H1 (cell line): ENCODE measurements at regions not wholly inside any gene's neighbourhood (a gene's known extent, or its start where the extent isn't known, plus 50 kb on each side); places are given as distances from the start of the nearest gene placed in this dataset.

ENCODE experiments used
- CBX5 ChIP-seq: fragments of 300-800, 300-1000 bp; sonication (generic); IDR thresholded peaks from 2 replicates; pipeline ENCODE4 v1.7.1; 2016; ENCODE audit warnings: antibody characterized with exemption, low read length, low read depth
- CHD2 ChIP-seq: IDR thresholded peaks from 2 replicates; pipeline ENCODE4 v1.6.1; 2012; ENCODE audit warnings: low read length, improper control_type of control experiment
- EP300 ChIP-seq, 2 experiments: IDR thresholded peaks; 1 replicate in 1 of 2; 2 replicates in 1 of 2; pipeline ENCODE4 v1.6.1; 2011 to 2012; ENCODE audit warnings: low read depth in 2 of 2, low read length in 2 of 2, mild to moderate bottlenecking in 2 of 2, borderline replicate concordance in 1 of 2, inconsistent platforms in 1 of 2, moderate library complexity in 1 of 2
- EZH2 ChIP-seq: fragments of 200-600 bp; sonication (generic); IDR thresholded peaks from 2 replicates; pipeline ENCODE4 v1.7.1; 2012; ENCODE audit warnings: low read depth, mild to moderate bottlenecking, moderate library complexity, low read length, inconsistent platforms; ENCODE audit not compliant: severe bottlenecking
- HDAC2 ChIP-seq, 2 experiments: fragments of 300-600 bp in 1 of 2; sonication (generic) in 1 of 2; IDR thresholded peaks; 2 replicates each; pipeline ENCODE4 v1.6.1; 2011 to 2012; ENCODE audit warnings: low read depth in 2 of 2, low read length in 2 of 2, mild to moderate bottlenecking in 2 of 2, moderate library complexity in 2 of 2, borderline replicate concordance in 1 of 2, inconsistent platforms in 1 of 2
- JUND ChIP-seq: IDR thresholded peaks from 2 replicates; pipeline ENCODE4 v1.6.1; 2011; ENCODE audit warnings: mild to moderate bottlenecking, improper control_type of control experiment, low read length
- KDM1A ChIP-seq: fragments of 200-600, 300-600 bp; sonication (generic); IDR thresholded peaks from 2 replicates; pipeline ENCODE4 v1.7.1; 2016; ENCODE audit warnings: mild to moderate bottlenecking, low read length, borderline replicate concordance
- POLR2A ChIP-seq, 2 experiments: IDR thresholded peaks; 1 replicate in 1 of 2; 2 replicates in 1 of 2; pipeline ENCODE4 v1.6.1; 2011; ENCODE audit warnings: low read depth in 2 of 2, low read length in 2 of 2, mild to moderate bottlenecking in 2 of 2; ENCODE audit errors: control extremely low read depth in 1 of 2
- RAD21 ChIP-seq, 2 experiments: IDR thresholded peaks in 1 of 2; conservative IDR thresholded peaks in 1 of 2; 2 replicates each; pipeline ENCODE4 v1.6.1; 2011; ENCODE audit warnings: low read depth in 2 of 2, low read length in 2 of 2, improper control_type of control experiment in 1 of 2, inconsistent platforms in 1 of 2, mild to moderate bottlenecking in 1 of 2, moderate library complexity in 1 of 2
- SAP30 ChIP-seq: fragments of 300-600 bp; sonication (generic); IDR thresholded peaks from 2 replicates; pipeline ENCODE4 v1.7.1; 2012; ENCODE audit warnings: low read length, moderate library complexity, mild to moderate bottlenecking, inconsistent platforms; ENCODE audit not compliant: insufficient read depth, insufficient replicate concordance
- YY1 ChIP-seq: IDR thresholded peaks from 2 replicates; pipeline ENCODE4 v1.6.1; 2011; ENCODE audit warnings: low read depth, mild to moderate bottlenecking, low read length
- TF ChIP-seq, protein P1 (sequence below): IDR thresholded peaks from 2 replicates; pipeline ENCODE4 v1.6.1; 2012; ENCODE audit warnings: inconsistent platforms
- TF ChIP-seq, protein P2 (sequence below), 3 experiments: IDR thresholded peaks; 1 replicate in 2 of 3; 2 replicates in 1 of 3; pipeline versions ENCODE4 v1.5.1 to v1.6.1; 2011; ENCODE audit warnings: low read length in 3 of 3, mild to moderate bottlenecking in 3 of 3, inconsistent platforms in 2 of 3, low read depth in 1 of 3, moderate library complexity in 1 of 3; ENCODE audit not compliant: insufficient read depth in 1 of 3; ENCODE audit errors: control extremely low read depth in 1 of 3

DNA sequence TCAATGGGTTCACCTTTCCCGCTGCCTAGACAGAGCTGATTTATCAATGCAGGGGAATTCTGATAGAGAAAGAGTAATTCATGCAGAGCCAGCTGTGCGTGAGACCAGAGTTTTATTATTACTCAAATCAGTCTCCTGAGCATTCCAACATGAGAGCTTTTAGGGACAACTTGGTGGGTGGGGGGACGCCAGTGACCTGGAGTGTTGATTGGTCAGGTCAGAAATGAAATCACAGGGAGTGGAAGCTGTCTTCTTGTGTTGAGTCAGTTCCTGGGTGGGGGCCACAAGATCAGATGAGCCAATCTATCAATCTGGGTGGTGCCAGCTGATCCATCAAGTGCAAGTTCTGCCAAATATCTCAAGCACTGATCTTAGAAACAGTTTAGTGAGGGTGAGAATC lies 99.0 kb upstream of the CAV2 start:
- TF ChIP-seq RAD21 (IDR thresholded peaks at IDR 0.05 in 1 of 2, conservative IDR thresholded peaks at IDR 0.05 in 1 of 2; ENCODE audit: low read depth in 2 of 2, low read length in 2 of 2) (no peak), HDAC2 (IDR thresholded peaks at IDR 0.05; ENCODE audit: borderline replicate concordance in 1 of 2, low read depth in 2 of 2, low read length in 2 of 2) (no peak), EZH2 (no peak), EP300 (IDR thresholded peaks at IDR 0.05; ENCODE audit: borderline replicate concordance in 1 of 2, low read depth in 2 of 2, low read length in 2 of 2) (no peak), YY1 (no peak), CBX5 (no peak), SAP30 (no peak), KDM1A (no peak), CHD2 (no peak), JUND (no peak), POLR2A (IDR thresholded peaks at IDR 0.05; ENCODE audit: control extremely low read depth in 1 of 2, low read depth in 2 of 2, low read length in 2 of 2) (no peak)
- TF ChIP-seq, protein P1, sequence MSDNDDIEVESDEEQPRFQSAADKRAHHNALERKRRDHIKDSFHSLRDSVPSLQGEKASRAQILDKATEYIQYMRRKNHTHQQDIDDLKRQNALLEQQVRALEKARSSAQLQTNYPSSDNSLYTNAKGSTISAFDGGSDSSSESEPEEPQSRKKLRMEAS, result no peak
- TF ChIP-seq, protein P2, sequence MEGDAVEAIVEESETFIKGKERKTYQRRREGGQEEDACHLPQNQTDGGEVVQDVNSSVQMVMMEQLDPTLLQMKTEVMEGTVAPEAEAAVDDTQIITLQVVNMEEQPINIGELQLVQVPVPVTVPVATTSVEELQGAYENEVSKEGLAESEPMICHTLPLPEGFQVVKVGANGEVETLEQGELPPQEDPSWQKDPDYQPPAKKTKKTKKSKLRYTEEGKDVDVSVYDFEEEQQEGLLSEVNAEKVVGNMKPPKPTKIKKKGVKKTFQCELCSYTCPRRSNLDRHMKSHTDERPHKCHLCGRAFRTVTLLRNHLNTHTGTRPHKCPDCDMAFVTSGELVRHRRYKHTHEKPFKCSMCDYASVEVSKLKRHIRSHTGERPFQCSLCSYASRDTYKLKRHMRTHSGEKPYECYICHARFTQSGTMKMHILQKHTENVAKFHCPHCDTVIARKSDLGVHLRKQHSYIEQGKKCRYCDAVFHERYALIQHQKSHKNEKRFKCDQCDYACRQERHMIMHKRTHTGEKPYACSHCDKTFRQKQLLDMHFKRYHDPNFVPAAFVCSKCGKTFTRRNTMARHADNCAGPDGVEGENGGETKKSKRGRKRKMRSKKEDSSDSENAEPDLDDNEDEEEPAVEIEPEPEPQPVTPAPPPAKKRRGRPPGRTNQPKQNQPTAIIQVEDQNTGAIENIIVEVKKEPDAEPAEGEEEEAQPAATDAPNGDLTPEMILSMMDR (IDR thresholded peaks at IDR 0.05; ENCODE audit: control extremely low read depth in 1 of 3, insufficient read depth in 1 of 3, low read depth in 1 of 3, low read length in 3 of 3), result no peak
